GM18873 (cell line): ENCODE measurements at regions not wholly inside any gene's neighbourhood (a gene's known extent, or its start where the extent isn't known, plus 50 kb on each side); places are given as distances from the start of the nearest gene placed in this dataset.

ENCODE experiments used
- ATAC-seq: cut with Tn5 transposase; IDR thresholded peaks from one replicate; pipeline ENCODE4 v1.9.1; 2021; ENCODE audit warnings: mild to moderate bottlenecking, moderate library complexity, moderate number of reproducible peaks; ENCODE audit not compliant: unreplicated experiment, low FRiP score

GRCh38 chr1:172909606-172910326 lies 141.0 kb downstream of the TNFSF18 start:
- no peak for ATAC-seq

GRCh38 chr1:172912765-172913260 lies 137.9 kb downstream of the TNFSF18 start:
- no peak for ATAC-seq

- ATAC-seq: no peak
Measured at GRCh38 chr1:172914501-172915144, 136.1 kb downstream of the TNFSF18 start.

- ATAC-seq: no peak
Measured at GRCh38 chr1:172915271-172915670, 135.5 kb downstream of the TNFSF18 start.

GRCh38 chr1:172916116-172916515 lies 134.6 kb downstream of the TNFSF18 start:
- no peak for ATAC-seq

GRCh38 chr1:172917972-172918371 lies 132.8 kb downstream of the TNFSF18 start:
- no peak for ATAC-seq

GRCh38 chr1:172918478-172918877 lies 132.3 kb downstream of the TNFSF18 start:
- no peak for ATAC-seq

GRCh38 chr1:172926070-172926469 lies 124.7 kb downstream of the TNFSF18 start:
- ATAC-seq: no peak

GRCh38 chr1:172928412-172928811 lies 122.3 kb downstream of the TNFSF18 start:
- no peak for ATAC-seq

GRCh38 chr1:172929006-172929405 lies 121.7 kb downstream of the TNFSF18 start:
- no peak for ATAC-seq

GRCh38 chr1:172930142-172930541 lies 120.6 kb downstream of the TNFSF18 start:
- ATAC-seq: no peak

- ATAC-seq: no peak
Measured at GRCh38 chr1:172931340-172931739, 119.4 kb downstream of the TNFSF18 start.

- no peak for ATAC-seq
Measured at GRCh38 chr1:172931761-172932160, 119.0 kb downstream of the TNFSF18 start.

GRCh38 chr1:172932981-172933380 lies 117.8 kb downstream of the TNFSF18 start:
- ATAC-seq: no peak

- no peak for ATAC-seq
Measured at GRCh38 chr1:172934417-172934762, 116.4 kb downstream of the TNFSF18 start.

GRCh38 chr1:172935062-172935592 lies 115.6 kb downstream of the TNFSF18 start:
- no peak for ATAC-seq

GRCh38 chr1:172936088-172936645 lies 114.6 kb downstream of the TNFSF18 start:
- no peak for ATAC-seq

- no peak for ATAC-seq
Measured at GRCh38 chr1:172938681-172939080, 112.1 kb downstream of the TNFSF18 start.

- ATAC-seq: no peak
Measured at GRCh38 chr1:172939475-172939874, 111.3 kb downstream of the TNFSF18 start.

- ATAC-seq: no peak
Measured at GRCh38 chr1:172940174-172940855, 110.4 kb downstream of the TNFSF18 start.

- ATAC-seq: no peak
Measured at GRCh38 chr1:172941471-172941870, 109.3 kb downstream of the TNFSF18 start.
